PFSK-1 (cell line): ENCODE measurements at regions not wholly inside any gene's neighbourhood (a gene's known extent, or its start where the extent isn't known, plus 50 kb on each side); places are given as distances from the start of the nearest gene placed in this dataset.

Experiments used
- FOXP2 ChIP-seq: optimal IDR thresholded peaks from 2 replicates; pipeline ENCODE3; 2011; ENCODE audit warnings: borderline replicate concordance, control low read depth, inconsistent platforms; ENCODE audit not compliant: insufficient read depth; ENCODE audit errors: extremely low read length, extremely low read depth
- POLR2AphosphoS5 ChIP-seq: IDR thresholded peaks from 2 replicates; pipeline ENCODE4 v1.6.1; 2012; ENCODE audit warnings: low read depth, mild to moderate bottlenecking, control low read depth, low read length, moderate library complexity
- REST ChIP-seq, 2 experiments: IDR thresholded peaks; 2 replicates each; pipeline versions ENCODE4 v1.6.1 to v1.8.0; 2011 to 2012; ENCODE audit warnings: low read depth in 2 of 2, low read length in 2 of 2, control low read depth in 1 of 2, inconsistent platforms in 1 of 2, mild to moderate bottlenecking in 1 of 2, moderate library complexity in 1 of 2; ENCODE audit not compliant: insufficient read depth in 1 of 2
- SIN3A ChIP-seq: IDR thresholded peaks from 2 replicates; pipeline ENCODE4 v1.6.1; 2012; ENCODE audit warnings: mild to moderate bottlenecking, low read length, moderate library complexity, borderline replicate concordance; ENCODE audit not compliant: insufficient read depth
- TAF1 ChIP-seq: IDR thresholded peaks from 2 replicates; pipeline ENCODE4 v1.6.1; 2012; ENCODE audit warnings: low read length, control low read depth, borderline replicate concordance; ENCODE audit not compliant: insufficient read depth

GRCh38 chr5:39648848-39649227 is 224.1 kb upstream of the DAB2 start:
- TF ChIP-seq REST (IDR thresholded peaks at IDR 0.05; ENCODE audit: insufficient read depth in 1 of 2, low read depth in 2 of 2, low read length in 2 of 2) (no peak), SIN3A (no peak), POLR2AphosphoS5 (no peak), FOXP2 (no peak), TAF1 (no peak)

- TF ChIP-seq REST (IDR thresholded peaks at IDR 0.05; ENCODE audit: insufficient read depth in 1 of 2, low read depth in 2 of 2, low read length in 2 of 2) (no peak), TAF1 (no peak), SIN3A (no peak), POLR2AphosphoS5 (no peak), FOXP2 (no peak)
Measured at GRCh38 chr5:39648085-39648847, 223.5 kb upstream of the DAB2 start.

GRCh38 chr5:39640552-39640951 is 215.8 kb upstream of the DAB2 start:
- TF ChIP-seq POLR2AphosphoS5 (no peak), REST (IDR thresholded peaks at IDR 0.05; ENCODE audit: insufficient read depth in 1 of 2, low read depth in 2 of 2, low read length in 2 of 2) (no peak), FOXP2 (no peak), SIN3A (no peak), TAF1 (no peak)

- no peak for TF ChIP-seq REST (IDR thresholded peaks at IDR 0.05; ENCODE audit: insufficient read depth in 1 of 2, low read depth in 2 of 2, low read length in 2 of 2)
Measured at GRCh38 chr5:39639618-39640089, 214.9 kb upstream of the DAB2 start.

GRCh38 chr5:39638813-39639212 is 214.0 kb upstream of the DAB2 start:
- TF ChIP-seq REST (IDR thresholded peaks at IDR 0.05; ENCODE audit: insufficient read depth in 1 of 2, low read depth in 2 of 2, low read length in 2 of 2) (no peak), SIN3A (no peak), TAF1 (no peak), POLR2AphosphoS5 (no peak), FOXP2 (no peak)
